ENCODE measurements at regions not wholly inside any gene's neighbourhood (a gene's known extent, or its start where the extent isn't known, plus 50 kb on each side); places are given as distances from the start of the nearest gene placed in this dataset.
"Not testable (repeated sequence)": the region's sequence is repeated elsewhere in the genome, so short reads cannot be mapped to it uniquely, and the experiment has no call there.

DNA sequence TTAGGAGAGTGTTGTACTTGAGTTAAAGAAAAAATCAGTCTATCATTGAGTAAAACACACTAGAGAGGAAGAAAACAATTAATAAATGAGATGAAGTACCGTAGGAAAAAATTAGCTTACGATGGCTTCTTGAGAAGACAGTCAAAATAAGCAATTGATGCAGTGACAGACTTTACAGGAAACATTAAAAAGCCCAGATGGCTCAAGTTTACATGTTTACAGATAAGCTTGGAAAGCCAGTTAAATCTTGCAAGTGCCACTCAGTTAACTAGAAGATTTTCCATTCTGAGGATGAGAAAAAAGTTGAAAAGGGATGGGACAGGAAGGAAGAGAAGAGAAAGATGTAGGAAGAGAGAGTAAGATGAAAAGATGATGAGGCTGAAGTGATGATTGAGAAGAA is 288.8 kb upstream of the FERMT1 start:
- DNase-seq = no peak

DNA sequence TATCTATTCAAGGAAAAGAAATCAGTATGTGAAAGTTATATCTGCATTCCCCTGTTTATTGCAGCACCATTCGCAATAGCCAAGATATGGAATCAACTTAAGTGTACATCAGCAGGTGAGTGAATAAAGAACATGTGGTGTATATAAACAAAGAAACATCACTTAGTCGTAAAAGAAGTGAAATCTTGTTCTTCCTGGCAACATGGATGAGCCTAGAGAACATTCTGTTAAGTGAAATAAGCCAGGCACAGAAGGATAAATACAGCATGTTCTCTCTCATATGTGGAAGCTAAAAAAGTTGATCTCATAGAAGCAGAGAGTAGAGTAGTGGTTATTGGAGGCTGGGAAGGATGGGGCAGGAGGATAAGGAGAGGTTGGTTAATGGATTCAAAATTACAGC is 287.9 kb upstream of the FERMT1 start:
- DNase-seq = no peak

DNA sequence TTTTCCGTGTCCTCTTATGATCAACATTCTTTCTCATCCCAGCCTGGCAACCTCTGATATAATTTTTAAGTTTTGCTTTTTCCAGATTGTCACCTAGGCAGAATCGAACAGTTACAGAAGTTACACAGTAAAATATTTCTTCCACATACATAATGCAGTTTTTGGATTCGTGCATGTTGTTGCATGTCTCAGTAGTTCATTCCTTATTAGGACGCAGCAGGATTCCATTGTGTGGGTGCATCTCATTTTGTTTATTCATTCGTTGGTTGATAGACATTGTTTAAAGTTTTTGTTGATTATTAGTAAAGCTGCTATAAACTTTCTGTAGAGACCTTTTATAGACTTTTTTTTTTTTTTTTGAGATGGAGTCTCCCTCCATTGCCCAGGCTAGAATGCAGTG is 284.3 kb upstream of the FERMT1 start:
- DNase-seq = no peak

DNA sequence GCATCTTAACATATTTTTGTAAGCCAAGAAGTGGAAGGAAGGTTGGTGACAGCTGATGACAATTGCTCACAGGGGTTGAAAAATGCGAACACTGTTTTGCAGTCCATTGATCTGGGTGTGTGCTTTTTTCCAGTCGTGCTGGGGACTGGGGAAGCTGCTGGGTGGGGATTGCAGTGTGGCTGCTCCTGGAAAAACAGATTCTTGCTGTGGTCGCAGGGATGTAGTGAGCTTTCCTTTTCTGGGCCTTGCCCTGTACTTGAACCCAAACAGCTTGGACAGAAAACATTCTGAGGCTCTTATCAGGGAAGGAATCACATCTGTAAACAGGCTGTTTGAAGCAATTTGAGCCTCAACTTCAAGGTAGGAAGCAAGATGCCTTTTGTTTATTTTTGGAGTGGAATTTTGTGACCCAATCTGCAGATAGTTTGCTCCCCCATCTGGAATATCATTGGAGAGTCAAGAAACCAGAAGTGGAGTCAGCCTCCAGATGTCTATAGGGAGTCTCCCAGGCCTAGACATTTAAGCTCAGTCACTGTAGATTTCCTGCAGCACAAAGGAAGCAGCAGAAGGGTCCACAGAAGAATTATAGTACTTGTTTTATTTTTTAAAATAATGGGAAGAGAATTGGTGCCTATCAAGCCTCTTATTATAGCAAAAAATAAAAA is 279.2 kb upstream of the FERMT1 start:
- DNase-seq = no peak

DNA sequence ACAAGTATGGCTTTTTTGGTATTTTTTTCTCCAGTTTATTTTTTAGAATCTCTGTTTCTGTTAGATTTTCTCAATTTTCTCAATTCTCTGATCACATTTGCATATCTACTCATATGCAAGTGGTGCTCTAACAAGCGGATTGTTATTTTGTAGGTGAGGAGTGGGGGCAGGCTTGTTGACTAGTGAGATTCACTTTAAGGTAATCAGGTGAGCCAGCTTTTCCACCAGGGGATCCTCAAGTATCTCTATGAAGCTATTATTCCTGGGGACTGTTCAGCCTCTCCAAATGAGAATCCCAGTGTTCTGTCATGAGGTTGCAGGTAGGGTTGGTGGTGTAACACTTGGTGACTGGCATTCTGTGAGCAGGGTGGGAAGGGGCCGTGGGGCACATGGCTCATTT is 274.3 kb upstream of the FERMT1 start:
- DNase-seq = no peak

DNA sequence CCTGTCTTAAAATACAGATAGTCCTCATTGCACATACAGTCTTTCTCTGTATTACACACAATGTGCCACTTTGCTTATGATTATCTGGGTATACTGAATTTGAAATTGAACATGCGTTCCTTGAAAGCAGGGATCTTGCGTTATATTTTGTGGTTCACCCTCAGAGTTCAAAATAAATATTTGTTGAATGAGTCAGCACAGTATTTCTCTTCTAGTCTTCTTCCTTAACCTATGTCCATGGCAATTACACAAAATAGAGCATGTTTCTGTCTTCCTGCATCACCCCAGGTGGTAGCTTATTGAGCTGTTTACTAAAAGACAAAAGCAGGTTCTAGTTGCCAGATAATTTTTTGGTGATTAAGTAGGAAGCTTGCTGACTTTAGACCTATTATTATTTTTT is 272.9 kb upstream of the FERMT1 start:
- no peak for DNase-seq

DNA sequence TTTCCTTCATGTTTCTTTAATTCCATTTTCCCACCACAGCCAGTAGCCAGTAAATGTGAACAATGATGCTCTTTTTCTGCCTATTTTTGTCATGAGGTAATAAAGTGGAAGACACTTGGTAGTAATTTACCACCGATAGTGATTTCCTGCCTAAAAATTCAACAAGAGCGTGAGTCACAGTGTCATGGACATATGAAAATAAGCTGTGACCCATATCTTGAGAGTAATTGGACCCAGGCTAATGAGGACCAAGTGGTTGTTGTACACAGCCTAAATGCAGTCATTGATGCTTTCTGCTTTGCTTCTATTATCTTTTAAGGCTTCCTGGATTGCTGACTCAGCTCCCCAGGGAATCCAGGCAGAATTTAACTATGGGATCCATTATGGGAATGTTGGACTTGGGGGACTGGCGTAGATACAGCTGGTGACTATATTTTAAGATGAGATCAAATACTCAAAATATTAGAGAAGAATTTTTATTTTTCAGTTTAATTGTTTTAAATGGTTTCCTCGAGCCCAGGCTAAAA is 265.9 kb upstream of the FERMT1 start:
- DNase-seq = no peak

DNA sequence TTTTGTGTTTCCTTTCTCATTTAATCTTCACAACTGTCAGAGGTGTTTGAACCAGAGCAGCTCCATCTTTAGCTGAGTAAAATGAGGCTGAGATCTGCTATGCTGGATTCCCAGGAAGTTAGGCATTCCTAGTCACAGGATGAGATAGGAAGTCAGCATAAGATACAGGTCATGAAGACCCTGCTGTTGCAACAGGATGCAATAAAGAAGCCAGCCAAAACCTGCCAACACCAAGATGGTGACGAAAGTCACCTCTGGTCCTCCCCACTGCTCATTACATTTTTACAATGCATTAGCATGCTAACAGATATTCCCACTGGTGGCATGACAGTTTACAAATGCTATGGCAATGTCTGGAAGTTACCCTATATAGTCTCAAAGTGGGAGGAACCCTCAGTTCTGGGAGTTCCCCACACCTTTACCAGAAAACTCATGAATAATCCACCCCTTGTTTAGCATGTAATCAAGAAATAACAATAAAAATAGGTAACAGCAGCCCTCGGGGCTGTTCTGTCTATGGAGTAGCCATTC is 262.2 kb upstream of the FERMT1 start:
- DNase-seq = no peak

DNA sequence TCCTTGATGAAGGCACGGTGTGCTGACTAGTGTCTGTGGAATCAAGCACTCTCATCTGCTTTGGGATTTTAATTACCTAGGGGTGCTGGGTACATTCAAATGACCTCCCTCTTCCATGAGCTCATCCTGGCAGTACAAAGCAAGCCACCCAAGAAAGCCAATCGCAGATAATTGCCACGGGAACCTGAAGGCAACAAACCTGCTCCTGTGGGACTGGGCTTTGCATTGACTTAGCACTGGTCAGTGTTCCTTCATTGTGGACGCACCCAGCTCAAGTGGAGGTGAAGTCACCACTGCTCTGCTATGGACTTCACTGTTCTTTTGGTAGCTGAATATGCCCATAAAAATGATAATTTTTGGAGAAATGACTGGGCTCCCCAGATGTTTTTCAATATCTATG is 261.6 kb upstream of the FERMT1 start:
- DNase-seq = no peak

DNA sequence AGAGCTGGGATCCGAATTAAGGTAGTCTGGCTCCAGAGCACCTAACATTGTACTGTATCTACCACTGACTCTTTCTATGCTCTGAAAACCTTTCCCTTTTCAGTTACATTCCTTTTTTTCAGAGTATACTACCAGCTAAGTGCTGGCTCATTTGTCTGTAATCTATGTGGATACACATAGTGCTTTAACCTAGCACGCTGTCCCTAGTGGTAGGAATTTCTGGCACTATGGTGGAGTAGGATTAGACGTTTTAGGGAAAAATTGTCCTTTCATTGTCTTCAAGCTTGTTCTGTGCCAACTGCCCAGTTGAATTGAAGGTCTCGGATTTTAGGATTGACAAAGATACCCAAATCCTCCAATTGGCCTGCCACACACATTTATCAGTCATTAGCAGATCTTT is 259.1 kb upstream of the FERMT1 start:
- no peak for DNase-seq

DNA sequence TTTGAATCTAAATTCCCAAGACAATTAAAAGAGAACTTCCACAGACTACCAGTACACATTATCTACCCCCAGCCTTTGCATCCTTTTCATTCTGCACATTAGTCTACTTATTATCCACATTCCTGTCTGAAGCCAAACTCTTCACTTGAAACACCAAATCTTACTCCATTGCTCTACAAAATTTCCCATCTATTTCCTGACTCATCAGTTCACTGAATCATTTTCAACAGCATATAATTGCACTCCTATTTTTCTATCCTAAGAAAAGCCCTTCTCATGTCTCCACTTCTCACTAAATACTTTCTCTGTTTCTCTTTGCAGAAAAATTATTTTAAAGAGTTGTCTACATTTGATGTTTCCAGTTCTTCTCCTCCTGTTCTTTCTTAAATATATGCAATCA is 239.4 kb upstream of the FERMT1 start:
- DNase-seq = no peak

DNA sequence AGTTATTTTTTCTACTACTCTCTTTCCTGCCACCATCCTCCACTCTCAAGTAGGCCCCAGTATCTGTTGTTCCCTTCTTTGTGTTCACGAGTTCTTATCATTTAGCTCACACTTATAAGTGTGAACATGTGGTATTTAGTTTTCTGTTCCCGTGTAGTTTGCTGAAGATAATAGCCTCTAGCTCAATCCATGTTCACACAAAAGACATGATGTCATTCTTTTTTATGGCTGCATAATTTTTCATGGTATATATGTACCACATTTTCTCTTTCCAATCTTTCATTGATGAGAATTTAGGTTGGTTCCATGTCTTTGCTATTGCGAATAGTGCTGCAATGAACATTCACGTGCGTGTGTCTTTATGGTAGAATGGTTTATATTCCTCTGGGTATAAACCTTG is 237.9 kb upstream of the FERMT1 start:
- no peak for DNase-seq

DNA sequence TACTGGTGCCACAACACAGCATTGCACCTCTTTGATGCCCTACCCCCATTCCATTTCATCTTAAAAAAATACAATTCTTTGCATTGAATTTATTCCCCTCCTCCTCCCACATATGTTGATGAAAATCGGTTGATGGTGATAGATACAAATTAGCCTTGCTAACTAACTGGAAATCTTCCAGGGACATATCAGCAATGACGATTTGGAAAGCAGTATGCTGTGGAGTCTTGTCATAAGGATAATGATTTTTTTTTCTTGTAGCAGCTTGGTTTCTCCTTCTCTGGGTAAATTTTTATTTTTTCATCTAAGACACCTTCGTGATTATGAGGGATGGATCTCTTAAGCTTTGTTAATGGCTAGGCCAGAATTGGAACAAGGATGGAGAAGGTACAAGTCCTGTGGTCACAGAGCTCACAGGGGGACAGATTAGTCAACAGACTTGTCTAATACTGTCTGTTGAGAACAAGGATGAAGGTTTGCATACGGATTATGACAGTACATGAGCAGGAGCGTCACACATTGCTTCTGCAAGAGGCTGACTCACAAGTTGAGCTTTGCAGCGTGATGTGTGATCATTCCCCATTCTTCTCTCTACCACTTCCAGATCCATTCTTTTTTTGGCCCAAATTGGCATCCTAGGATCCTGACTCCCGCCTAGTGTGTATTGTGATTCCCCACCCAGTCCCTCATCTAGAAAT is 233.1 kb upstream of the FERMT1 start:
- DNase-seq = no peak

DNA sequence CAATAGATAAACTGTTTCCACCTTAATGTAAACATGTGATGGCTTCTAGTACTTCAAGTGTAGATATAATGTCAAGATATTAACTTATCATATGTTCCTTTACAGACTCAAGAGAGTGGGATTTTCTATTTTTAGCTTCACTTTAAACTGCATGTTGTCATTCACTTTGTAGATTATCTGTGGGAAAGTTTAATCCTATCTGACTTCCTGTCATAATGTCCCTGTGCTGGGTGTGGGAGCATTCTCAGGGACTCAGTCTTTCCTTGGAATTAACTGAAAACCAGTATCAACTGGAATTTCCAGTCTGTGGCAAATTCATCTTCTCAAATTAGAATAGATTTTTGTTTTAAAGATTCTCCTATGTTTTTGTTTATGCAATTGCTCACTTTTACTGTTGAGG is 226.1 kb upstream of the FERMT1 start:
- DNase-seq = no peak

DNA sequence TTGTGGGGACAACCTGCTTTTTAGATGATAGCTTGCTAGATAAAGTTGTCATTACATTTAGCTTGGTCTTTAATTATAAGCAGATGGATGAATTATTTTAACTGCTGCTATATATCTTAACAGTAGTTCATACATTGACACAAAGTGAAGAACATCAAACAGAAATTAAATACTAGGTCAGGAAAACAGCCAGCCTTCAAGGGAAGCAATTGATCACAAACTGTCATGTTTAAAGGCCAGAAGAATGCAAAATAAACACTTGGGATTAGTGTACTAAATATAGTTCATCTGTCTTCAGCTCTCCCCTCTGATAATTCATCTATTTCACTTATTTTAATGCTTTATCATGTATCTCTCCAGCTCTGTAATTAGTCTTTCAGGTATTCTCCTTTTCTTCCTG is 225.1 kb upstream of the FERMT1 start:
- no peak for DNase-seq

DNA sequence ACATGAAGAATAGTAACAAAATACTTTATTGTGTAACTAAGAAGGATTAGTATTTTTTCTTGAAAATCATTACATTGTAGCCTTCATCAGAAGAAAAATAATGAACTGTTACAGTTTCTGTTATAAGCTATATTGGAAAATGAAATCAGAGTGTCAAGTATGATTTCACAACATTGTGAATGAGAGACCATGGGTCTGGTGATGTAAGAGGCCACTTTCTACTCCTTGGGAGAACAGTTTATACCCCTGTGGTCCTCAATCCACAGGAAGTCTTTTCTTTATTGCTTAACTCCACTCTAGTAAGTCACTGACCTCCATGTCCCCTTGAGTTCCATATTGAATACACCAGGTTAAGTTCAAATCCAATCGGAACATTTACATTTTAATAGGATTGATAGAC is 218.7 kb upstream of the FERMT1 start:
- no peak for DNase-seq

DNA sequence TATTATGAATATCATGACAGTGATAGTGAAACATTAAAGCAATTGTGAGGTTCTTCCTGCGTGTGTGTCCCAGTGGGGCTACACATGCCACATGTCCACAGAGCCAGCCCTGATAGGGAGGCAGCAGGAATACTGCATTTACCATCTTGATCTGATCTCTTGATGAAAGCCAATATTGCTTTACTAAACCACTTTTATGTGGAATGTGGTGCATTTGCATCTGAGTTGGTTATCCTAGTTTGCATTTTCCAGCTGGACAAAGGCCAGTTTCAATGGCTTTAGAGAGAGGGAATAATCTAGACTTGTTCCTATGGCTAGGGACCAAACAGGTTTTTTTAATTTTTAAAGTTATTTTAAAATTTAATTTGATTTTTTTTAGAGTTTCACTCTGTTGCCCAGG is 216.3 kb upstream of the FERMT1 start:
- DNase-seq = no peak

DNA sequence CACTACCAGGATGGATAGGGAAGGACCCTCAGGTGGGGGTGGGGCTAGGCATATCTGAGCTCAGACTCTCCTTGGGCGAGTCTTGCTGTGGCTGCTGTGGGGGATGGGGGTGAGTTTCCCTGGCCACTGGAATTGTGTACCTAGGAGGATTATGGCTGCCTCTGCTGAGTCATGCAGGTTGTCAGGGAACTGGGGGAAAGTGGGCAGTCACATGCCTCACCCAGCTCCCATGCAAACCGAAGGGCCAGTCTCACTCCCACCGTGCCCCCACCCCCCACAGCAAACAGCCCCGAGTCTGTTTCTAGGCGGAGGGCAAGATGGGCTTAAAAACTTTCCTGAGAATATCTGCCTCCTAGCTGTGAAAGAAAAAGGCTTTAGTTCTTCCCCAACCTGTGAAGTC is 210.3 kb upstream of the FERMT1 start:
- DNase-seq = no peak

DNA sequence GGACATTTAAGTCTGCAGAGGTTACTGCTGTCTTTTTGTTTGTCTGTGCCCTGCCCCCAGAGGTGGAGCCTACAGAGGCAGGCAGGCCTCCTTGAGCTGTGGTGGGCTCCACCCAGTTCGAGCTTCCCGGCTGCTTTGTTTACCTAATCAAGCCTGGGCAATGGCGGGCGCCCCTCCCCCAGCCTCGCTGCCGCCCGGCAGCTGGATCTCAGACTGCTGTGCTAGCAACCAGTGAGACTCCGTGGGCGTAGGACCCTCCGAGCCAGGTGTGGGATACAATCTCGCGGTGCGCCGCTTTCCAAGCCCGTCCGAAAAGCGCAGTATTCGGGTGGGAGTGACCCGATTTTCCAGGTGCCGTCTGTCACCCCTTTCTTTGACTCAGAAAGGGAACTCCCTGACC is 198.4 kb upstream of the FERMT1 start:
- not testable (repeated sequence) for DNase-seq

DNA sequence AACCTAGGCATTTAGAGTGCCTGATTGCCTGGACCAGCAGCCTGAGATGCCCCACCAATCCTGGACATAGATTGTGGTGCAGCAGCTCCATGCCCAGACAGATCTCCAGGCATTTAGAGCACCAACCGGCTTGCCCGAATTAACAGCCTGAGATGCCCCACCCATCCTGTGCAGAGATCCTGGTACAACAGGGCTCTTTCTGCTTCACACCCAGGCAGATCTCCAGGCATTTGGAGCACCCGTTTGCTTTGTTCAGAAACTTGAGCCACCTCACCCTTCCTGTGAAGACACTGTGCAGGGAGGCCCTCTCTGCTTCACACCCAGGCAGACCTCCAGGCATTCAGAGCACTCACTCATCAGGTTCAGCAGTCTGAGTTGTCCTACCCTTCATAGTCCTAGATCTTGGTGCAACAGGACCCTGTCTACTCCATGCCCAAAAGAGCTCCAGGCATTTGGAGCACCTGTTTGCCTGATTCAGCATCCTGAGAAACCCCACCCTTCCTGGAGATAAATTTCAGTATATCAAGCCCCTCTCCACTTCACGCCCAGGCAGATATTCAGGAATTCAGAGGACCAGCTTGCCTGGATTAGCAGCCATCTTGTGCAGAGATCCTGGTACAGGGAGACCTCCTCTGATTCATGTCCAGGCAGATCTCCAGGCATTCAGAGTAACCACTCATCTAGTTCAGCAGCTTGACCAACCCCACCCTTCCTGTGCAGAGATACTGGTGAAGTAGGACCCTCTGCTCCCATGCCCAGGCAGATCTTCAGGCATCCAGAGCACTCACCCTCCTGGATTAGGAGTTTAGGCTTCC is 189.2 kb upstream of the FERMT1 start:
- DNase-seq = no peak

DNA sequence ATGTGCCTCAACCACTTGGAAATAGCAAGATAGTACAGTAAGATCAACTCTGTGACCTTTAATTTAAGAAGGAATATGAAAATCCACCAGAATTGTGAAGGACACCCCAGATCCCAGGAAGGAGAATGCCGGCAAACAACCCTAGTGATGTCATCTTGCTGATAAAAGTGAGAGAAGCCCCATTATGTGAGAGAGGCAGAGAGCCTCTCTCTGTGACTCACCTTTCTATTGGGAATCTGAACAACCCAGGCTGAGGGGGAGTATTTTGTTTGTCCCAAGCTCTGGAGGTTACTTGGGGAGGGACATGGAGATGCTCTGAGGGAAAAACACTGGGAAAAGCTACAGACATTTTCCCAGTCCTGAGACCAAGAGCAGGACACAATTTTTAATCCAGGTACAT is 188.3 kb upstream of the FERMT1 start:
- DNase-seq = no peak

DNA sequence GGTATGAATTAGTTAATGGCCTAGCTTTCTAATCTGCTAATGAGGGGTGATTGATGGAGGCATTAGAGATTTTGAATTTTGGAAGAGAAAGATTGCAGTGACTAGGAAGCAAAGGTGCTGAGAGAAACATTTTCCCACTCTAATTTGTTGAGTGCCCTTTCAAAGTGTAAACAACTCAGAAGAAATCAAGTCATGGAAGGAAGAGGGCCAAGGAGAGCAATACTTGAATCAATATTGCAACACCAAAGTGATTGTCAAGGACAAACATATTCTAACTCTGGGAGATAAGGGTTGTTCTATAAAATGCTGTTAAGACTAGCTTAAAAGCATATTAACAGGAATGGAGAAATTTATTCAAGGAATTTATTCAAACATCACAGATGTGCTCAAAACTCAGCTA is 182.7 kb upstream of the FERMT1 start:
- DNase-seq = no peak

DNA sequence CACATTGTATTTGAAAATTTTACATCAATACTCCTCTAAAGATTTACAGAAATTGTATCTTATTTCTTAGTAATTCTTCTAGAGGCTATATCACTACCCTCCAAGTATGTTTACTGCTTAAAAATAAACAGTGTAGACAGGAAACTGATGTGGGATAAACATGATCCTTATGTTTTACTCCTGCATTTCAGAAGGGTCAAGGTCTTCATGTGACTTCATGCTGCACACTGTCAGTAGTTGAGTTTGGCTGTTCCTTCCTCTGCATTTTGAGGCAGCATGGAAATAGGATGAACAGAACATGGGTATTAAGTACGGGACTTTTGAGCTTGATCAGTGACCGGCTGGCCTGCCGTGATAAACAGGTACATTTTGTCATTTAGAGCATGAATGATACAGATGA is 179.2 kb upstream of the FERMT1 start:
- no peak for DNase-seq

DNA sequence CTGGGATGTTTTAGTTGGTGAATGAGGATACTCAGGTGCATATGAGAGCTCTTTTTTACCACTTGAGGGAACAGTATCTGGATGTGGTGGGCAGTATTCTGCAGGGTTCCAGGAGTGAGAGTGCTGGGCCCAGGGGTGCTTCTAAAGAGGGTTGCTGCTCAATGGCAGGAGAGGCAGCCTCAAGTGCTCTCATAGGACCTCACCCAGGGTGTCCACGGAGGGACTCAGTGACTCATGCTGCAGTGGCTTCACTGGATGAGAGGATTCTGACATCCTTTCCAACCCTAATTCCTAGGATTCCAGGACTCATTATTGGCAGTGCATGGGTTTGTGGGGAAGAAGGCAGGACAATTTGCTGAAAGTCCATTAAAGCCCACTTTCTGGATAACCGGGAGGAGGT is 176.6 kb upstream of the FERMT1 start:
- DNase-seq = no peak

Data from suppressor macrophage treated with lipopolysaccharide for 1 hour (primary cell).